ENCODE measurements at regions not wholly inside any gene's neighbourhood (a gene's known extent, or its start where the extent isn't known, plus 50 kb on each side); places are given as distances from the start of the nearest gene placed in this dataset.
"Not testable (repeated sequence)": the region's sequence is repeated elsewhere in the genome, so short reads cannot be mapped to it uniquely, and the experiment has no call there.

- H3K4me1 ChIP-seq, result no peaks in the 10 kb centered on the region
- TF ChIP-seq POLR2AphosphoS5 (IDR thresholded peaks at IDR 0.05), result no peak
- no peak for TF ChIP-seq POLR2A (IDR thresholded peaks at IDR 0.05)
- TF ChIP-seq, protein P1, sequence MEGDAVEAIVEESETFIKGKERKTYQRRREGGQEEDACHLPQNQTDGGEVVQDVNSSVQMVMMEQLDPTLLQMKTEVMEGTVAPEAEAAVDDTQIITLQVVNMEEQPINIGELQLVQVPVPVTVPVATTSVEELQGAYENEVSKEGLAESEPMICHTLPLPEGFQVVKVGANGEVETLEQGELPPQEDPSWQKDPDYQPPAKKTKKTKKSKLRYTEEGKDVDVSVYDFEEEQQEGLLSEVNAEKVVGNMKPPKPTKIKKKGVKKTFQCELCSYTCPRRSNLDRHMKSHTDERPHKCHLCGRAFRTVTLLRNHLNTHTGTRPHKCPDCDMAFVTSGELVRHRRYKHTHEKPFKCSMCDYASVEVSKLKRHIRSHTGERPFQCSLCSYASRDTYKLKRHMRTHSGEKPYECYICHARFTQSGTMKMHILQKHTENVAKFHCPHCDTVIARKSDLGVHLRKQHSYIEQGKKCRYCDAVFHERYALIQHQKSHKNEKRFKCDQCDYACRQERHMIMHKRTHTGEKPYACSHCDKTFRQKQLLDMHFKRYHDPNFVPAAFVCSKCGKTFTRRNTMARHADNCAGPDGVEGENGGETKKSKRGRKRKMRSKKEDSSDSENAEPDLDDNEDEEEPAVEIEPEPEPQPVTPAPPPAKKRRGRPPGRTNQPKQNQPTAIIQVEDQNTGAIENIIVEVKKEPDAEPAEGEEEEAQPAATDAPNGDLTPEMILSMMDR (IDR thresholded peaks at IDR 0.05 in 8 of 11, conservative IDR thresholded peaks at IDR 0.05 in 3 of 11), result no peak
- H3K9me3 ChIP-seq, result peaks cover 0 to 10% (median 0%) of the 10 kb centered on the region in 8 donors
- 67 to 91% (median 87%) methylated on average over 3 of the region's 3 CpGs for WGBS, 5 donors
- no peak overlapping the region for H3K4me3 ChIP-seq
- H3K27ac ChIP-seq, result no peak overlapping the region
- DNase-seq, result no peak
- intact Hi-C loops (cut with DNase I; ENCODE audit: low total_unique reads), result no loop called here
- no peaks in the 10 kb centered on the region for H3K27me3 ChIP-seq (replicated peaks in 1 of 7)
- H3K36me3 ChIP-seq, result no peaks in the 10 kb centered on the region
Measured at GRCh38 chr5:12951846-12952245, 992.6 kb downstream of the DNAH5 start.

GRCh38 chr5:12947379-12947778 is 997.1 kb downstream of the DNAH5 start:
- H3K27ac ChIP-seq, result no peak overlapping the region
- no peak for DNase-seq
- TF ChIP-seq POLR2A (IDR thresholded peaks at IDR 0.05) (no peak), POLR2AphosphoS5 (IDR thresholded peaks at IDR 0.05) (no peak)
- TF ChIP-seq, protein P1 (IDR thresholded peaks at IDR 0.05 in 8 of 11, conservative IDR thresholded peaks at IDR 0.05 in 3 of 11), result no peak
- H3K4me3 ChIP-seq, result no peak overlapping the region
- intact Hi-C loops (cut with DNase I; ENCODE audit: low total_unique reads), result no loop called here
- H3K9me3 ChIP-seq, result peaks cover 0 to 10% (median 0%) of the 10 kb centered on the region in 8 donors
- no peaks in the 10 kb centered on the region for H3K4me1 ChIP-seq
- H3K27me3 ChIP-seq (replicated peaks in 1 of 7), result no peaks in the 10 kb centered on the region
- H3K36me3 ChIP-seq, result no peaks in the 10 kb centered on the region
- WGBS, 5 donors, result 86 to 92% (median 91%) methylated on average over 3 of the region's 3 CpGs

DNA sequence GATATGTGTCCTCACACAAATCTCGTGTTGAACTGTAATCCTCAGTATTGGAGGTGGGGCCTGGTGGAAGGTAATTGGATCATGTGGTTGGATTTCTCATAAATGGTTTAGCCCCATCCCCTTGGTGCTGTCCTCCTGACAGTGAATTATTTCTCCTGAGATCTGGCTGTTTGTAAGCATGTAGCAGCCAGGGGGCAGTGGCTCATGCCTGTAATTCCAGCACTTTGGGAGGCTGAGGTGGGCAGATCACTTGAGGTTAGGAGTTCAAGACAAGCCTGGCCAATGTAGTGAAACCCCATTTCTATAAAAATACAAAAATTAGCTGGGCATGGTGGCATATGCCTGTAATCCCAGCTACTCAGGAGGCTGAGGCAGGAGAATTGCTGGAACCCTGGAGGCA is 999.0 kb downstream of the DNAH5 start:
- intact Hi-C loops (cut with DNase I; ENCODE audit: low total_unique reads); H3K4me3 ChIP-seq: not testable (repeated sequence)

GRCh38 chr5:12936221-12936620 is 1008.3 kb downstream of the DNAH5 start:
- H3K36me3 ChIP-seq, result no peaks in the 10 kb centered on the region
- 92 to 100% (median 96%) methylated on average over 5 of the region's 5 CpGs for WGBS, 5 donors
- H3K4me1 ChIP-seq, result no peaks in the 10 kb centered on the region
- no peak overlapping the region for H3K4me3 ChIP-seq
- H3K9me3 ChIP-seq, result peaks cover 0 to 24% (median 5%) of the 10 kb centered on the region in 8 donors
- no peak overlapping the region for H3K27ac ChIP-seq
- no peak for DNase-seq
- intact Hi-C loops (cut with DNase I; ENCODE audit: low total_unique reads), result no loop called here
- TF ChIP-seq, protein P1 (IDR thresholded peaks at IDR 0.05 in 8 of 11, conservative IDR thresholded peaks at IDR 0.05 in 3 of 11), result no peak
- no peak for TF ChIP-seq POLR2A (IDR thresholded peaks at IDR 0.05)
- TF ChIP-seq POLR2AphosphoS5 (IDR thresholded peaks at IDR 0.05), result no peak
- no peaks in the 10 kb centered on the region for H3K27me3 ChIP-seq (replicated peaks in 1 of 7)

More for the DNA sequence above, 999.0 kb downstream of the DNAH5 start:
- DNase-seq; H3K36me3 ChIP-seq; H3K9me3 ChIP-seq; H3K27ac ChIP-seq; H3K27me3 ChIP-seq (replicated peaks in 1 of 7); H3K4me1 ChIP-seq: not testable (repeated sequence)
- WGBS, 5 donors, result 68 to 83% (median 74%) methylated on average over 1 of the region's 1 CpG

DNA sequence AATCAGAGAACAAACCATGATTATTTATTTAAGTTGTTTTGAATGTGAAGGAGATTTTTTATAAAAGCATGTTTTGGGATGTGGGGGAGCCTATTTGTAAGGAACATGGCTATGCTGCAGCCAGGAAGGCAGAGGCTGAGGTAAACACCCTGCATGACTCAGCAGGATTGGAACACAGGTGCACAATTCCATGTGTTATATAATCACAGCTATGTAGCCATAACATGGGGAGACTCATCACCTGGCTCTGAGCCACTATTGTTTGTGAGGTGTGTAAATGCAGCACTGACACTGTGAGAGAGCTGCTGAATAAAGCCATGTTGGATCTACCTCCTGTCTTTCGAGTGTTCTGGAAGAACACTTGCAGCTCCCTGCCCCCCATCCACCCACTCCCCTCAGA is 1009.8 kb downstream of the DNAH5 start:
- 57 to 86% (median 79%) methylated on average over 1 of the region's 1 CpG for WGBS, 5 donors
- Histone ChIP-seq H3K9me3 (peaks cover 0 to 24% (median 4%) of the 10 kb centered on the region in 8 donors), H3K27ac (no peak overlapping the region), H3K27me3 (replicated peaks in 1 of 7) (no peaks in the 10 kb centered on the region), H3K4me1 (no peaks in the 10 kb centered on the region), H3K36me3 (no peaks in the 10 kb centered on the region), H3K4me3 (no peak overlapping the region)
- intact Hi-C loops (cut with DNase I; ENCODE audit: low total_unique reads), result no loop called here
- TF ChIP-seq, protein P1 (IDR thresholded peaks at IDR 0.05 in 8 of 11, conservative IDR thresholded peaks at IDR 0.05 in 3 of 11), result no peak
- TF ChIP-seq POLR2AphosphoS5 (IDR thresholded peaks at IDR 0.05) (no peak), POLR2A (IDR thresholded peaks at IDR 0.05) (no peak)
- DNase-seq, result no peak
